MM.1S (cell line): ENCODE measurements at regions not wholly inside any gene's neighbourhood (a gene's known extent, or its start where the extent isn't known, plus 50 kb on each side); places are given as distances from the start of the nearest gene placed in this dataset.

ENCODE experiments used
- DNase-seq: peaks from one replicate; pipeline ENCODE4 v3.0.0-alpha.2; 2015
- H2AFZ ChIP-seq: fragments of 300-600 bp; sonication (generic); 2 replicates; pipeline ENCODE4 v1.6.0; 2016; ENCODE audit warnings: antibody characterized with exemption, low read length
- H3F3A ChIP-seq: fragments of 300-600 bp; sonication (generic); 2 replicates; pipeline ENCODE4 v1.6.1; 2016; ENCODE audit warnings: mild to moderate bottlenecking, antibody characterized with exemption, low read length, moderate library complexity, mixed read lengths; ENCODE audit not compliant: insufficient read depth
- H3K27ac ChIP-seq: fragments of 300-600 bp; sonication (generic); 2 replicates; pipeline ENCODE4 v1.5.1; 2016; ENCODE audit warnings: mild to moderate bottlenecking, low read length
- H3K27me3 ChIP-seq: fragments of 300-600 bp; sonication (generic); replicated peaks from 2 replicates; pipeline ENCODE4 v1.6.0; 2016; ENCODE audit warnings: low read length; ENCODE audit not compliant: insufficient read depth
- H3K36me3 ChIP-seq: fragments of 300-600 bp; sonication (generic); replicated peaks from 2 replicates; pipeline ENCODE4 v1.6.1; 2016; ENCODE audit warnings: mild to moderate bottlenecking, low read length, mixed read lengths; ENCODE audit not compliant: insufficient read depth
- H3K4me1 ChIP-seq: fragments of 300-600 bp; sonication (generic); 2 replicates; pipeline ENCODE4 v1.6.1; 2016; ENCODE audit warnings: low read length, mixed read lengths
- H3K4me2 ChIP-seq: fragments of 300-600 bp; sonication (generic); 2 replicates; pipeline ENCODE4 v1.6.0; 2016; ENCODE audit warnings: low read depth, low read length
- H3K4me3 ChIP-seq: fragments of 300-600 bp; sonication (generic); 2 replicates; pipeline ENCODE4 v1.5.1; 2016; ENCODE audit warnings: low read length, mixed read lengths
- H3K79me2 ChIP-seq: fragments of 300-600 bp; sonication (generic); 2 replicates; pipeline ENCODE4 v1.6.1; 2016; ENCODE audit warnings: mixed run types, low read length, mixed read lengths
- H3K9ac ChIP-seq: fragments of 300-600 bp; sonication (generic); 2 replicates; pipeline ENCODE4 v1.6.1; 2016; ENCODE audit warnings: low read length, mixed read lengths
- H3K9me2 ChIP-seq: fragments of 300-600 bp; sonication (generic); replicated peaks from 2 replicates; pipeline ENCODE4 v1.6.1; 2016; ENCODE audit warnings: mild to moderate bottlenecking, low read length, mixed read lengths; ENCODE audit not compliant: insufficient read depth
- H3K9me3 ChIP-seq: fragments of 300-600 bp; sonication (generic); replicated peaks from 2 replicates; pipeline ENCODE4 v1.6.1; 2016; ENCODE audit warnings: mild to moderate bottlenecking, low read length, mixed read lengths; ENCODE audit not compliant: insufficient read depth
- H4K20me1 ChIP-seq: fragments of 300-600 bp; sonication (generic); 2 replicates; pipeline ENCODE4 v1.6.1; 2016; ENCODE audit warnings: mild to moderate bottlenecking, low read length, moderate library complexity, mixed read lengths; ENCODE audit not compliant: insufficient read depth
- EZH2 ChIP-seq: fragments of 300-600 bp; sonication (generic); optimal IDR thresholded peaks from 2 replicates; pipeline ENCODE3; 2017; ENCODE audit warnings: low read depth, mild to moderate bottlenecking, antibody characterized with exemption, low read length, mixed read lengths
- EZH2phosphoT487 ChIP-seq: fragments of 300-600 bp; sonication (generic); IDR thresholded peaks from 2 replicates; pipeline ENCODE4 v1.6.1; 2018; ENCODE audit warnings: antibody characterized with exemption, low read length
- TF ChIP-seq, protein P1 (sequence below): fragments of 300-600 bp; sonication (generic); IDR thresholded peaks from 2 replicates; pipeline ENCODE4 v1.5.1; 2016; ENCODE audit warnings: antibody characterized with exemption, low read length, mixed read lengths

DNA sequence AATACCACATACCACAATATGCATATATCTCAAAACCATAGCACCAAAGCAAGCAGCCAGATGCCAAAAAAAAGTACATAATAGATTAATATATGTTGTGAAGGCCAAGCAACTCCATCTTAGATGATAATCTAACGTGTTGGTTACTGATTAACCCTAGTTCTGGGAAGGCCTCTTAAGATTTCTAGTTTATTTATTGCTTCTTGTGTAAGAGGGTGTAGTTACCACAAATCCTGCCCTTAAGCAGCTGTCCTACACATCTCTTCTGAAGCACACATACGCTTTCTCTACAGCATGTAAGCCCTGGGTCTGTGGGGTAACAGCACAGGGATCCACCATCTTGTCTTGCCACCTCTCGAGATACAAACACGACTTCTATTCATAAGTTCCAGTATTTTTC lies 236.8 kb upstream of the AVPR1A start:
- Histone ChIP-seq H3K4me3 (no peak overlapping the region), H3K27ac (no peak overlapping the region), H3K79me2 (no peaks in the 10 kb centered on the region), H3F3A (no peaks in the 10 kb centered on the region), H3K9ac (no peak overlapping the region), H3K36me3 (no peaks in the 10 kb centered on the region), H2AFZ (no peak overlapping the region), H3K9me2 (no peaks in the 10 kb centered on the region), H3K9me3 (no peaks in the 10 kb centered on the region), H3K27me3 (no peaks in the 10 kb centered on the region), H4K20me1 (no peaks in the 10 kb centered on the region), H3K4me1 (no peaks in the 10 kb centered on the region), H3K4me2 (no peak overlapping the region)
- DNase-seq: no peak
- TF ChIP-seq EZH2phosphoT487: no peak
- TF ChIP-seq, protein P1, sequence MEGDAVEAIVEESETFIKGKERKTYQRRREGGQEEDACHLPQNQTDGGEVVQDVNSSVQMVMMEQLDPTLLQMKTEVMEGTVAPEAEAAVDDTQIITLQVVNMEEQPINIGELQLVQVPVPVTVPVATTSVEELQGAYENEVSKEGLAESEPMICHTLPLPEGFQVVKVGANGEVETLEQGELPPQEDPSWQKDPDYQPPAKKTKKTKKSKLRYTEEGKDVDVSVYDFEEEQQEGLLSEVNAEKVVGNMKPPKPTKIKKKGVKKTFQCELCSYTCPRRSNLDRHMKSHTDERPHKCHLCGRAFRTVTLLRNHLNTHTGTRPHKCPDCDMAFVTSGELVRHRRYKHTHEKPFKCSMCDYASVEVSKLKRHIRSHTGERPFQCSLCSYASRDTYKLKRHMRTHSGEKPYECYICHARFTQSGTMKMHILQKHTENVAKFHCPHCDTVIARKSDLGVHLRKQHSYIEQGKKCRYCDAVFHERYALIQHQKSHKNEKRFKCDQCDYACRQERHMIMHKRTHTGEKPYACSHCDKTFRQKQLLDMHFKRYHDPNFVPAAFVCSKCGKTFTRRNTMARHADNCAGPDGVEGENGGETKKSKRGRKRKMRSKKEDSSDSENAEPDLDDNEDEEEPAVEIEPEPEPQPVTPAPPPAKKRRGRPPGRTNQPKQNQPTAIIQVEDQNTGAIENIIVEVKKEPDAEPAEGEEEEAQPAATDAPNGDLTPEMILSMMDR: no peak
- no peak for TF ChIP-seq EZH2

DNA sequence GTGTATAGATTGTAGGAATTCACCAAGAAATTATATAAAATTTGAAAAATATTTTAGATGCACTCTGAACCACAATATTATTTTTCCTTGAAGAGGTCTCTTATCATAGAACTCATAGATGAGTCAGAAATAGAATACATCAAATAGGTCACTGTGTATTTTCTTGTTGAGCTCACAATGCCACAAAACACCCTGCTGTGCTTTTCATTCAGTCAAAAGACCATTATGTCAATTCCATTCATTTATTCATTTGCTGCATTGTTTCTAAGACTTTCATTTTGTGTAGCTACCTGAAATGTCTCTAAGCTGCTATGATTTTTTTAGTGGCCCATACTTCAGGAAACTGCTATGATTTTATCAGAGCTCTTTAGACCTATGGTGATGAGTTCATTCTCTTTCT lies 231.9 kb upstream of the AVPR1A start:
- no peaks in the 10 kb centered on the region for H3K9me3 ChIP-seq
- no peak for DNase-seq

DNA sequence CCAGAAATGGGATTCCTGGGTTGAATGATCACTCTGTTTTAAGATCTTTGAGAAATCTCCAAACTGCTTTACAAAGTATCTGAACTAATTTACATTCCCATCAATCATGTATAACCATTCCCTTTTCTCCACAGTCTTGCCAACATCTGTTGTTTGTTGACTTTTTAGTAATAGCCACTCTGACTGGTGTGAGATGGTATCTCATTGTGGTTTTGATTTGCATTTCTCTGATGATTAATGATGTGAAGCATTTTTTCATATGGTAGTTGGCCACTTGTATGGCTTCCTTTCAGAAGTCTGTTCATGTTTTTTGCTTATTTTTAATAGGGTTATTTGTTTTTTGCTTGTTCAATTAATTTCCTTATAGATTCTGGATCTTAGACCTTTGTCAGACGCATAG lies 211.8 kb upstream of the AVPR1A start:
- no peaks in the 10 kb centered on the region for H3F3A ChIP-seq
- no peaks in the 10 kb centered on the region for H3K79me2 ChIP-seq
- H3K9me3 ChIP-seq: no peaks in the 10 kb centered on the region
- H3K27me3 ChIP-seq: no peaks in the 10 kb centered on the region
- no peaks in the 10 kb centered on the region for H3K4me1 ChIP-seq
- H3K9me2 ChIP-seq: no peaks in the 10 kb centered on the region
- no peak overlapping the region for H2AFZ ChIP-seq
- H3K36me3 ChIP-seq: no peaks in the 10 kb centered on the region
- no peak overlapping the region for H3K4me3 ChIP-seq
- no peak for TF ChIP-seq EZH2phosphoT487
- TF ChIP-seq, protein P1: no peak
- no peak for TF ChIP-seq EZH2
- no peaks in the 10 kb centered on the region for H4K20me1 ChIP-seq
- H3K4me2 ChIP-seq: no peak overlapping the region
- no peak overlapping the region for H3K27ac ChIP-seq
- no peak for DNase-seq
- H3K9ac ChIP-seq: no peak overlapping the region

More for the DNA sequence above, 231.9 kb upstream of the AVPR1A start:
- Histone ChIP-seq H3K9me2 (no peaks in the 10 kb centered on the region), H3K9ac (no peak overlapping the region), H3F3A (no peaks in the 10 kb centered on the region), H3K4me2 (no peak overlapping the region), H3K27ac (no peak overlapping the region), H3K4me1 (no peaks in the 10 kb centered on the region), H3K4me3 (no peak overlapping the region), H3K36me3 (no peaks in the 10 kb centered on the region), H3K27me3 (no peaks in the 10 kb centered on the region), H4K20me1 (no peaks in the 10 kb centered on the region), H3K79me2 (no peaks in the 10 kb centered on the region), H2AFZ (no peak overlapping the region)
- TF ChIP-seq, protein P1: no peak
- TF ChIP-seq EZH2: no peak

DNA sequence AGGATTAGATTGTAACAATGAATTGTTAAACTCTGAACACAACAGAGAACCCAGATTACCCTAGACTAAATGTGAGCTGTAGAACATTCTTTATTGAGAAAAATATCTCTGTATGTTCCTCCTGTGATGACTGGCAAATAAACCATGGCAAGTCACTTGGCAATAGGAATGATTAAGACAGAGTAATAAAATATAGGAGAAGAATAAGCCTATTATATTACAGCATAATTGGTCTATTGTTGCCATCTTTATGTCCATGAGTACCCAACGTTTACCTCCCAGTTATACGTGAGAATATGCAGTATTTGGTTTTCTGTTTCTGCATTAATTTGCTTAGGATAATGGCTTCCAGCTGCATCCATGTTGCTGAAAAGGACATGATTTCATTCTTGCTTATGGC lies 211.2 kb upstream of the AVPR1A start:
- DNase-seq: no peak
- no peak for TF ChIP-seq EZH2phosphoT487
- TF ChIP-seq EZH2: no peak
- TF ChIP-seq, protein P1: no peak

More for the DNA sequence above, 211.2 kb upstream of the AVPR1A start:
- H3K36me3 ChIP-seq: no peaks in the 10 kb centered on the region
- no peak overlapping the region for H3K9ac ChIP-seq
- no peak overlapping the region for H3K27ac ChIP-seq
- H3K9me3 ChIP-seq: no peaks in the 10 kb centered on the region
- no peaks in the 10 kb centered on the region for H3K9me2 ChIP-seq
- no peak overlapping the region for H3K4me2 ChIP-seq
- no peaks in the 10 kb centered on the region for H3K79me2 ChIP-seq
- no peaks in the 10 kb centered on the region for H3F3A ChIP-seq
- H2AFZ ChIP-seq: no peak overlapping the region
- H3K27me3 ChIP-seq: no peaks in the 10 kb centered on the region
- H3K4me1 ChIP-seq: no peaks in the 10 kb centered on the region
- H4K20me1 ChIP-seq: no peaks in the 10 kb centered on the region
- H3K4me3 ChIP-seq: no peak overlapping the region
